ENCODE measurements at regions not wholly inside any gene's neighbourhood (a gene's known extent, or its start where the extent isn't known, plus 50 kb on each side); places are given as distances from the start of the nearest gene placed in this dataset.

GRCh38 chr7:42745357-42746059, 166.4 kb downstream of the C7orf25 start:
- TF ChIP-seq CTCF (IDR thresholded peaks at IDR 0.05) (no peak), POLR2A (IDR thresholded peaks at IDR 0.05) (no peak)
- 33 to 36% methylated on average over 3 of the region's 3 CpGs for WGBS, 2 donors
- intact Hi-C loops (cut with DNase I; ENCODE audit: low total_unique reads) = no loop called here
- DNase-seq (ENCODE audit: low spot score in 2 of 2) = no peak
- H3K4me3 ChIP-seq (ENCODE audit: low read depth, poor library complexity, severe bottlenecking) = no peak overlapping the region

- DNase-seq (ENCODE audit: low spot score in 2 of 2) = no peak
- TF ChIP-seq POLR2A (IDR thresholded peaks at IDR 0.05) (no peak), CTCF (IDR thresholded peaks at IDR 0.05) (no peak)
- no peak overlapping the region for H3K4me3 ChIP-seq (ENCODE audit: low read depth, poor library complexity, severe bottlenecking)
- 85% methylated on average over 3 of the region's 3 CpGs for WGBS, 2 donors
- intact Hi-C loops (cut with DNase I; ENCODE audit: low total_unique reads) = no loop called here
These were observed 167.1 kb downstream of the C7orf25 start for GRCh38 chr7:42744746-42745145.

- no peak for DNase-seq (ENCODE audit: low spot score in 2 of 2)
- H3K4me3 ChIP-seq (ENCODE audit: low read depth, poor library complexity, severe bottlenecking) = no peak overlapping the region
- intact Hi-C loops (cut with DNase I; ENCODE audit: low total_unique reads) = no loop called here
- WGBS, 2 donors = 62 to 71% methylated on average over 2 of the region's 2 CpGs
- TF ChIP-seq POLR2A (IDR thresholded peaks at IDR 0.05) = no peak
- TF ChIP-seq CTCF (IDR thresholded peaks at IDR 0.05) = no peak
These were observed 168.6 kb downstream of the C7orf25 start for GRCh38 chr7:42743077-42743858.

- intact Hi-C loops (cut with DNase I; ENCODE audit: low total_unique reads) = no loop called here
- TF ChIP-seq POLR2A (IDR thresholded peaks at IDR 0.05) (no peak), CTCF (IDR thresholded peaks at IDR 0.05) (no peak)
- no peak for DNase-seq (ENCODE audit: low spot score in 2 of 2)
- no peak overlapping the region for H3K4me3 ChIP-seq (ENCODE audit: low read depth, poor library complexity, severe bottlenecking)
- WGBS, 2 donors = 45 to 55% methylated on average over 3 of the region's 3 CpGs
These were observed 169.6 kb downstream of the C7orf25 start for GRCh38 chr7:42742318-42742717.

- no peak for DNase-seq (ENCODE audit: low spot score in 2 of 2)
These were observed 171.5 kb downstream of the C7orf25 start for GRCh38 chr7:42740408-42740807.

More at GRCh38 chr7:42740408-42740807, 171.5 kb downstream of the C7orf25 start:
- intact Hi-C loops (cut with DNase I; ENCODE audit: low total_unique reads) = no loop called here
- WGBS, 2 donors = 19 to 30% methylated on average over 3 of the region's 3 CpGs
- no peak for TF ChIP-seq POLR2A (IDR thresholded peaks at IDR 0.05)
- no peak for TF ChIP-seq CTCF (IDR thresholded peaks at IDR 0.05)
- H3K4me3 ChIP-seq (ENCODE audit: low read depth, poor library complexity, severe bottlenecking) = no peak overlapping the region
